Sigmoid colon (tissue), 4 donors: ENCODE measurements at regions not wholly inside any gene's neighbourhood (a gene's known extent, or its start where the extent isn't known, plus 50 kb on each side); places are given as distances from the start of the nearest gene placed in this dataset.

Experiments used
- EP300 ChIP-seq, 4 donors: sonication (generic); formaldehyde crosslinking; IDR thresholded peaks; one replicate each; pipeline ENCODE4 v1.6.1; 2017; ENCODE audit warnings: antibody characterized with exemption in 4 of 4
- POLR2A ChIP-seq, 2 donors: fragments of 450-650 bp; IDR thresholded peaks; one replicate each; pipeline ENCODE4 v1.6.1; 2016; ENCODE audit warnings: antibody characterized with exemption in 2 of 2, mild to moderate bottlenecking in 2 of 2, moderate library complexity in 2 of 2
- TF ChIP-seq, protein P1 (sequence below), 4 experiments: fragments of 450-650 bp in 3 of 4; fragments of 200-600 bp in 1 of 4; IDR thresholded peaks; one replicate each; pipeline ENCODE4 v1.5.1; 2016 to 2019; ENCODE audit warnings: antibody characterized with exemption in 4 of 4, mild to moderate bottlenecking in 3 of 4, moderate library complexity in 2 of 4

DNA sequence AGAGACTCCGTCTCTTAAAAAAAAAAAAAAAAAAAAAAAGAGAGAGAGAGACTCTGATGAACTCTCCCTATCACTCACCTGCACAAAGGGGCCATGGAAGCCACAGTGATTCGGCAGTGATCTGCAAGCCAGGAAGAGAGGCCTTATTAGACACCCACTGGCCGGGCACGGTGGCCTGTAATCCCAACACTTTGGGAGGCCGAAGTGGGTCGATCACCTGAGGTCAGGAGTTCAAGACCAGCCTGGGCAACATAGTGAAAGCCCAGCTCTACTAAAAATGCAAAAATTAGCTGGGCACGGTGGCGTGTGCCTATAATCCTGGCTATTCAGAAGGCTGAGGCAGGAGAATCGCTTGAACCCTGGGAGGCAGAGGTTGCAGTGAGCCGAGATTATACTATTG, 198.5 kb upstream of the WSCD1 start:
- TF ChIP-seq, protein P1, sequence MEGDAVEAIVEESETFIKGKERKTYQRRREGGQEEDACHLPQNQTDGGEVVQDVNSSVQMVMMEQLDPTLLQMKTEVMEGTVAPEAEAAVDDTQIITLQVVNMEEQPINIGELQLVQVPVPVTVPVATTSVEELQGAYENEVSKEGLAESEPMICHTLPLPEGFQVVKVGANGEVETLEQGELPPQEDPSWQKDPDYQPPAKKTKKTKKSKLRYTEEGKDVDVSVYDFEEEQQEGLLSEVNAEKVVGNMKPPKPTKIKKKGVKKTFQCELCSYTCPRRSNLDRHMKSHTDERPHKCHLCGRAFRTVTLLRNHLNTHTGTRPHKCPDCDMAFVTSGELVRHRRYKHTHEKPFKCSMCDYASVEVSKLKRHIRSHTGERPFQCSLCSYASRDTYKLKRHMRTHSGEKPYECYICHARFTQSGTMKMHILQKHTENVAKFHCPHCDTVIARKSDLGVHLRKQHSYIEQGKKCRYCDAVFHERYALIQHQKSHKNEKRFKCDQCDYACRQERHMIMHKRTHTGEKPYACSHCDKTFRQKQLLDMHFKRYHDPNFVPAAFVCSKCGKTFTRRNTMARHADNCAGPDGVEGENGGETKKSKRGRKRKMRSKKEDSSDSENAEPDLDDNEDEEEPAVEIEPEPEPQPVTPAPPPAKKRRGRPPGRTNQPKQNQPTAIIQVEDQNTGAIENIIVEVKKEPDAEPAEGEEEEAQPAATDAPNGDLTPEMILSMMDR (IDR thresholded peaks at IDR 0.05): no peak
- TF ChIP-seq EP300 (IDR thresholded peaks at IDR 0.05) (no peak), POLR2A (IDR thresholded peaks at IDR 0.05) (no peak)
